ENCODE measurements at regions not wholly inside any gene's neighbourhood (a gene's known extent, or its start where the extent isn't known, plus 50 kb on each side); places are given as distances from the start of the nearest gene placed in this dataset.

DNA sequence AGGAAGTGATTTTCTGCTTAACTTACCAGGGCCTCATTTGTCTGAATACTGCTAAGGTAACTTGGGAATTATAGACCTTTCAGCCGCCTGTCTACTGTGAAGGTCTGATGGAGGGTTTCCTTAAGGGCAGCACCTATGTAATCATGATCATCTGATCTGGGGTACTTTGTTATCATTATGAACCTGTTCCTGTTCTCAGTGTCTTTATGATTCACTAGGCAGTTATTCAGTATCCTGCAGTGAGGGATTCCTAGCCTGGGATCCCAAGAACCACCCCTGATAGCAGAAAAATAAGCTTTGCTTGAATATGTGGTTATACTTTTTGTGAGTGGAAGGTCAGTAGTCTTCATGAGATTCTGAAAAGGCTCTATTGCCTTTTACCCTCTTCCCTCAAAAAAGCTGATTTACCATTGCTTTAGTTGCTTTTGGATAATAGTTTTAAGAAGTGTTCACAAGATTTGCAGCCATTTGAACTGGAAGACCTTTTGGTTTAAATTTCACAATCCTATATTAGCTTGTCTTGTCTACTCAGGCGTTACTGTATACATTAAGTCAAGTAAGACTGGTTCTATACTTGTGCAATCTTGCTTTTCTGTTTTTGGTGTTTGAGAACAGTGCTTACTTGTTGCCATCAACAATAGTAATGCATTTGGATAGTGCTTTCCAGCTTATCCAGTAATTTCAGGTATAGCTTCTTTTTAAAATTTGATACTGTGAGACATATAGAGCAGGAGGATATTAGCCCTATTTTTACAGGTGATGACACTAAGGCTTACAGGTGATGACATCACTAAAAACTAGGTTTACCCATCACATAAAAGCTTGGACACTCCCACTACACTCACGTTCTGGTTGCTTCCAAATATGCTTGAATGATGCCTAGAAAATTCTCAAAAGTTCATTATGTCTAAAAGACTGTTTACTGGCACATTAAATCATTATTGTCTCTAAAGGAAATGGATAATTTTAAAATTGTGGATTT, 60.0 kb downstream of the FHIP1A start:
- Histone ChIP-seq H3K27ac (ENCODE audit: low read depth, low read length, poor library complexity, severe bottlenecking) (no peak overlapping the region), H2AFZ (ENCODE audit: low read length) (no peak overlapping the region)

DNA sequence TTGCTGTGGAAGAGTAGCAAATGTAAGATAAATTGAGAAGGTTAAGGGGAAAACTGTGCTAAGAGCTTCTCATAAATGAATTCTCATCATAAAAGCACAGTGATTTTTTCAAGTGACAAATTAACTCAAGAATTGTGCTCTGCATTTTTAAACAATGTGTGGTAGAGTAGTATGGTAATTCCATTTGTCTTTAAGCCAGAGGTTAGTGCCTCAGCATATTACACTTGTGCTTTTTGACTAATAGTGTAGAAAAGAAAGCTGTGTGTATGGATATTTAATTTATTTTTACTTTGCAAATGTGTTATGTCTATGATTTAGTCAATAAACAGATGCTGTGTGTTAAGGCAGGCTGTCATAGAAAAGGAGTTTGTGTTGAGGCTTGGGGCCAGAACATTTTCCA, 61.0 kb downstream of the FHIP1A start:
- Histone ChIP-seq H3K4me1 (ENCODE audit: insufficient read depth, low read length, severe bottlenecking) (no peaks in the 10 kb centered on the region), H3K36me3 (ENCODE audit: insufficient read depth, low read length) (no peaks in the 10 kb centered on the region), H3K4me2 (ENCODE audit: low read length) (no peak overlapping the region), H3K9ac (ENCODE audit: low read length) (no peak overlapping the region), H2AFZ (ENCODE audit: low read length) (no peak overlapping the region), H3K9me2 (ENCODE audit: low read depth, low read length) (no peaks in the 10 kb centered on the region), H3F3A (ENCODE audit: insufficient read depth, low read length) (no peaks in the 10 kb centered on the region), H4K20me1 (ENCODE audit: insufficient read depth, low read length) (no peaks in the 10 kb centered on the region), H3K9me3 (ENCODE audit: low read length) (no peaks in the 10 kb centered on the region), H3K79me2 (ENCODE audit: insufficient read depth, low read length) (no peaks in the 10 kb centered on the region), H3K27ac (ENCODE audit: low read depth, low read length, poor library complexity, severe bottlenecking) (no peak overlapping the region), H3K4me3 (ENCODE audit: low read depth, low read length, poor library complexity, severe bottlenecking) (no peak overlapping the region), H3K27me3 (ENCODE audit: insufficient read depth, low read length) (no peaks in the 10 kb centered on the region)
- no peak for TF ChIP-seq EZH2 (IDR thresholded peaks at IDR 0.05; ENCODE audit: borderline replicate concordance, low read length)
- TF ChIP-seq, protein P1, sequence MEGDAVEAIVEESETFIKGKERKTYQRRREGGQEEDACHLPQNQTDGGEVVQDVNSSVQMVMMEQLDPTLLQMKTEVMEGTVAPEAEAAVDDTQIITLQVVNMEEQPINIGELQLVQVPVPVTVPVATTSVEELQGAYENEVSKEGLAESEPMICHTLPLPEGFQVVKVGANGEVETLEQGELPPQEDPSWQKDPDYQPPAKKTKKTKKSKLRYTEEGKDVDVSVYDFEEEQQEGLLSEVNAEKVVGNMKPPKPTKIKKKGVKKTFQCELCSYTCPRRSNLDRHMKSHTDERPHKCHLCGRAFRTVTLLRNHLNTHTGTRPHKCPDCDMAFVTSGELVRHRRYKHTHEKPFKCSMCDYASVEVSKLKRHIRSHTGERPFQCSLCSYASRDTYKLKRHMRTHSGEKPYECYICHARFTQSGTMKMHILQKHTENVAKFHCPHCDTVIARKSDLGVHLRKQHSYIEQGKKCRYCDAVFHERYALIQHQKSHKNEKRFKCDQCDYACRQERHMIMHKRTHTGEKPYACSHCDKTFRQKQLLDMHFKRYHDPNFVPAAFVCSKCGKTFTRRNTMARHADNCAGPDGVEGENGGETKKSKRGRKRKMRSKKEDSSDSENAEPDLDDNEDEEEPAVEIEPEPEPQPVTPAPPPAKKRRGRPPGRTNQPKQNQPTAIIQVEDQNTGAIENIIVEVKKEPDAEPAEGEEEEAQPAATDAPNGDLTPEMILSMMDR (IDR thresholded peaks at IDR 0.05; ENCODE audit: low read length): no peak

More for the DNA sequence above, 60.0 kb downstream of the FHIP1A start:
- Histone ChIP-seq H3K79me2 (ENCODE audit: insufficient read depth, low read length) (no peaks in the 10 kb centered on the region), H3K9me3 (ENCODE audit: low read length) (no peaks in the 10 kb centered on the region), H3K9ac (ENCODE audit: low read length) (no peak overlapping the region), H3F3A (ENCODE audit: insufficient read depth, low read length) (no peaks in the 10 kb centered on the region), H3K27me3 (ENCODE audit: insufficient read depth, low read length) (no peaks in the 10 kb centered on the region), H3K4me2 (ENCODE audit: low read length) (no peak overlapping the region), H4K20me1 (ENCODE audit: insufficient read depth, low read length) (no peaks in the 10 kb centered on the region), H3K4me3 (ENCODE audit: low read depth, low read length, poor library complexity, severe bottlenecking) (no peak overlapping the region), H3K36me3 (ENCODE audit: insufficient read depth, low read length) (no peaks in the 10 kb centered on the region), H3K9me2 (ENCODE audit: low read depth, low read length) (no peaks in the 10 kb centered on the region), H3K4me1 (ENCODE audit: insufficient read depth, low read length, severe bottlenecking) (no peaks in the 10 kb centered on the region)
- TF ChIP-seq, protein P1 (IDR thresholded peaks at IDR 0.05; ENCODE audit: low read length): no peak
- no peak for TF ChIP-seq EZH2 (IDR thresholded peaks at IDR 0.05; ENCODE audit: borderline replicate concordance, low read length)

DNA sequence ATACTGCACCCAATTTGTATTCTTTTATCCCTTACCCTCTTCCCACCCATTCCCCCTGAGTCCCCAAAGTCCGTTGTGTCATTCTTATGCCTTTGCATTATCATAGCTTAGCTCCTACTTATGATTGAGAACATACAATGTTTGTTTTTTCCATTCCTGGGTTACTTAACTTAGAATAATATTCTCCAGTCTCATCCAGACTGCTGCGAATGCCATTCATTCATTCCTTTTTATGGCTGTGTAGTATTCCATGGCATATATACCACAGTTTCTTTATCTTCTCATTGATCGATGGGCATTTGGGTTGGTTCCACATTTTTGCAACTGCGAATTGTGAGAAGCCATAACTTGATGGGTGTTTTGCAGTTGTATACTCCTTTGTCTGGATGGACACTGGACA, 62.8 kb downstream of the FHIP1A start:
- H3K27ac ChIP-seq (ENCODE audit: low read depth, low read length, poor library complexity, severe bottlenecking): no peak overlapping the region
- no peak overlapping the region for H3K4me2 ChIP-seq (ENCODE audit: low read length)
- H2AFZ ChIP-seq (ENCODE audit: low read length): no peak overlapping the region
- no peak overlapping the region for H3K9ac ChIP-seq (ENCODE audit: low read length)
- no peaks in the 10 kb centered on the region for H3K9me3 ChIP-seq (ENCODE audit: low read length)
- H4K20me1 ChIP-seq (ENCODE audit: insufficient read depth, low read length): no peaks in the 10 kb centered on the region
- H3K36me3 ChIP-seq (ENCODE audit: insufficient read depth, low read length): no peaks in the 10 kb centered on the region
- H3K4me3 ChIP-seq (ENCODE audit: low read depth, low read length, poor library complexity, severe bottlenecking): no peak overlapping the region
- no peaks in the 10 kb centered on the region for H3F3A ChIP-seq (ENCODE audit: insufficient read depth, low read length)
- H3K79me2 ChIP-seq (ENCODE audit: insufficient read depth, low read length): no peaks in the 10 kb centered on the region
- H3K4me1 ChIP-seq (ENCODE audit: insufficient read depth, low read length, severe bottlenecking): no peaks in the 10 kb centered on the region
- no peaks in the 10 kb centered on the region for H3K27me3 ChIP-seq (ENCODE audit: insufficient read depth, low read length)
- no peak for TF ChIP-seq EZH2 (IDR thresholded peaks at IDR 0.05; ENCODE audit: borderline replicate concordance, low read length)
- TF ChIP-seq, protein P1 (IDR thresholded peaks at IDR 0.05; ENCODE audit: low read length): no peak
- H3K9me2 ChIP-seq (ENCODE audit: low read depth, low read length): no peaks in the 10 kb centered on the region
